A549 (cell line): ENCODE measurements at regions not wholly inside any gene's neighbourhood (a gene's known extent, or its start where the extent isn't known, plus 50 kb on each side); places are given as distances from the start of the nearest gene placed in this dataset.

Source experiments
- ATAC-seq, 2 experiments: fragments of 200-7000 bp in 1 of 2; fragments of >200 bp in 1 of 2; cut with Nextera tagmentation in 1 of 2; cut with Tn5 transposase in 1 of 2; 3 replicates each; pipeline versions ENCODE4 v1.8.0 to v1.9.1; 2018 to 2020; ENCODE audit warnings: mild to moderate bottlenecking in 1 of 2, moderate library complexity in 1 of 2
- CTCF ChIA-PET: fragments of 300-600 bp; sonication (Branson Sonifier 250); formaldehyde crosslinking; extraction: SDS; loops from one replicate; lab custom pipeline; 2021; ENCODE audit warnings: antibody characterized with exemption, inconsistent platforms; lab: Yijun Ruan, JAX
- POLR2A ChIA-PET: fragments of 350-600 bp; formaldehyde crosslinking; extraction: SDS; loops from one replicate; lab custom pipeline; 2021; ENCODE audit warnings: antibody characterized with exemption, inconsistent platforms; lab: Yijun Ruan, JAX
- DNase-seq, 2 experiments: peaks; one replicate each; pipeline versions ENCODE4 v3.0.0 to v3.0.0-alpha.2; 2011 to 2016; ENCODE audit warnings: low read depth in 1 of 2, low spot score in 1 of 2
- FAIRE-seq: peaks from 2 replicates; lab custom pipeline; 2011; peaks lifted over from hg19 to GRCh38; lab: Jason Lieb, UNC
- H3K27ac ChIP-seq, 2 experiments: fragments of >200 bp; sonication (Bioruptor Twin); formaldehyde crosslinking; 3 replicates each; pipeline ENCODE4 v1.5.1; 2016 to 2017
- H3K4me1 ChIP-seq: fragments of >200 bp; sonication (Bioruptor Twin); formaldehyde crosslinking; 3 replicates; pipeline ENCODE4 v1.6.1; 2016
- H3K4me2 ChIP-seq: fragments of >200 bp; sonication (Bioruptor Twin); formaldehyde crosslinking; 3 replicates; pipeline ENCODE4 v1.6.1; 2016
- H3K4me3 ChIP-seq: fragments of >200 bp; sonication (Bioruptor Twin); formaldehyde crosslinking; 3 replicates; pipeline ENCODE4 v1.5.1; 2016
- H3K9me3 ChIP-seq: fragments of >200 bp; sonication (Bioruptor Twin); formaldehyde crosslinking; 3 replicates; pipeline ENCODE4 v1.6.1; 2016
- BCL3 ChIP-seq: fragments of >200 bp; sonication (Bioruptor Twin); formaldehyde crosslinking; IDR thresholded peaks from 3 replicates; pipeline ENCODE4 v1.6.1; 2016
- CBX2 ChIP-seq: fragments of 200-600 bp; sonication (generic); IDR thresholded peaks from 2 replicates; pipeline ENCODE4 v1.6.1; 2016; ENCODE audit warnings: low read depth, mild to moderate bottlenecking, borderline replicate concordance
- CBX8 ChIP-seq: fragments of 200-600 bp; sonication (generic); IDR thresholded peaks from 2 replicates; pipeline ENCODE4 v1.6.1; 2016
- CTCF ChIP-seq: fragments of >200 bp; sonication (Bioruptor Twin); formaldehyde crosslinking; IDR thresholded peaks from 3 replicates; pipeline ENCODE4 v1.5.1; 2016
- EP300 ChIP-seq, 2 experiments: fragments of >200 bp; sonication (Bioruptor Twin); formaldehyde crosslinking; IDR thresholded peaks; 2 replicates in 1 of 2; 3 replicates in 1 of 2; pipeline ENCODE4 v1.6.1; 2016 to 2017
- HEYL ChIP-seq: fragments of 250-450 bp; sonication (Bioruptor Pico); IDR thresholded peaks from 2 replicates; pipeline ENCODE4 v1.8.0; 2021; ENCODE audit warnings: mild to moderate bottlenecking, moderate library complexity
- HOXB5 ChIP-seq: fragments of 250-450 bp; sonication (Bioruptor Pico); IDR thresholded peaks from 2 replicates; pipeline ENCODE4 v1.5.0; 2020; ENCODE audit warnings: mild to moderate bottlenecking, moderate library complexity
- MAFK ChIP-seq: fragments of 450-650 bp; IDR thresholded peaks from 2 replicates; pipeline ENCODE4 v1.6.1; 2014; ENCODE audit not compliant: partially characterized antibody
- MAX ChIP-seq: IDR thresholded peaks from 2 replicates; pipeline ENCODE4 v1.6.1; 2012
- MYC ChIP-seq: IDR thresholded peaks from 2 replicates; pipeline ENCODE4 v1.6.1; 2012; ENCODE audit warnings: mild to moderate bottlenecking, inconsistent platforms, low read length, improper control_type of control experiment, borderline replicate concordance
- NPAS2 ChIP-seq: fragments of 250-450 bp; sonication (Bioruptor Pico); IDR thresholded peaks from 2 replicates; pipeline ENCODE4 v1.8.0; 2022; ENCODE audit warnings: mild to moderate bottlenecking, moderate library complexity, borderline replicate concordance
- RCOR1 ChIP-seq: fragments of 150-350 bp; IDR thresholded peaks from 2 replicates; pipeline ENCODE4 v1.6.1; 2014; ENCODE audit warnings: antibody characterized with exemption, low read length, low read depth
- ZFP36 ChIP-seq: fragments of 450-650 bp; IDR thresholded peaks from 2 replicates; pipeline ENCODE4 v1.6.1; 2014; ENCODE audit warnings: borderline replicate concordance; ENCODE audit not compliant: partially characterized antibody
- ZNF302 ChIP-seq: fragments of 250-450 bp; sonication (Bioruptor Pico); IDR thresholded peaks from 2 replicates; pipeline ENCODE4 v1.9.0; 2021; ENCODE audit warnings: inconsistent platforms, mild to moderate bottlenecking, moderate library complexity
- WGBS: methylation state at CpG from one replicate; pipeline ENCODE4 v1.1.6; 2017; ENCODE audit errors: missing lambda C conversion rate; 5-methylcytosine and 5-hydroxymethylcytosine counted together

GRCh38 chr21:31781737-31782136 lies 49.8 kb upstream of the SCAF4 start:
- no peak for FAIRE-seq
- Histone ChIP-seq H3K4me2 (no peak overlapping the region), H3K27ac (no peak overlapping the region), H3K4me3 (no peak overlapping the region), H3K4me1 (no peaks in the 10 kb centered on the region), H3K9me3 (no peaks in the 10 kb centered on the region)
- WGBS = 2% methylated on average over 3 of the region's 3 CpGs
- DNase-seq = peak in 1 of 2 experiments; percentile 4
- TF ChIP-seq NPAS2 (CRISPR knock-in tag) (no peak), MYC (no peak), HEYL (CRISPR knock-in tag) (no peak), CBX2 (no peak), ZNF302 (CRISPR knock-in tag) (no peak), BCL3 (no peak), EP300 (IDR thresholded peaks at IDR 0.05) (no peak), MAX (no peak), ZFP36 (no peak), RCOR1 (no peak), HOXB5 (CRISPR knock-in tag) (no peak), CTCF (no peak), MAFK (no peak), CBX8 (no peak)
- peak in 1 of 2 experiments; percentile 24; a peak in 1 of 6 replicates for ATAC-seq
- ChIA-PET POLR2A (no interaction called here), CTCF (interaction anchor here (0.9 to 3.3 kb wide), 3 partner anchors 91 to 476 kb away, joined by 3 to 26 read pairs (median 5); partner anchors contain the start of gene HUNK)
